ENCODE measurements at regions not wholly inside any gene's neighbourhood (a gene's known extent, or its start where the extent isn't known, plus 50 kb on each side); places are given as distances from the start of the nearest gene placed in this dataset.

DNA sequence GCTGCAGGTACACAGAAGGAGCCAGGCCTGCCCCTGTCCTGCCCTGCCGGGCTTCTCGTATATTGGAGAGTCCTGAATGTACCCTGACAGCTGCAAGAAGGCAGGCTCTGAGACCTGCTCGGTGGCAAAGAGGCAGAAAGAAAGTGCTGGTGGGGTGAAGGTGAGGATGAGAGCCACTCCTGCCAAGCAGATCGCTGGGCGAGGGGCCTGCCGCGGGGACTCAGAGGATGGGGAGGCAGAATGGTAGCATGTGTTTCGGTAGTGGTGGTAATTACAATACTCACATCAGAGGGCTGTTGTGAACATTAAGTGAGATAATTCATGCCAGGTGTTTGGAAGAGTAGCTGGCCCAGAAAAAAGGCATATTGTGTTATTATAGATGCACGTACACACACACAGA, 56.6 kb upstream of the SLC22A23 start:
- RAD21 ChIA-PET (ENCODE audit: unreplicated experiment), result no interaction called here
- DNase-seq (ENCODE audit: low read depth, low spot score) (no peak), FAIRE-seq (no peak), ATAC-seq (no peak)
- H2AFZ ChIP-seq (ENCODE audit: control insufficient read depth, low read depth, low read length), result no peak overlapping the region
- H4K20me1 ChIP-seq (ENCODE audit: control insufficient read depth, insufficient read depth), result no peaks in the 10 kb centered on the region
- no TSS peak for BruUV-seq (replicated peaks)
- intact Hi-C loops (cut with micrococcal nuclease; ENCODE audit: unreplicated experiment) (loop anchor here (5.0 kb wide), 1 partner anchor 236 kb away; no protein-coding TSS in a partner anchor), in situ Hi-C loops (cut with MboI) (no loop called here)
- CTCF ChIA-PET, result no interaction called here
- H3K79me2 ChIP-seq (ENCODE audit: control insufficient read depth, insufficient read depth, low read length), result no peaks in the 10 kb centered on the region
- H3K9ac ChIP-seq (ENCODE audit: control insufficient read depth, insufficient read depth, low read length), result no peak overlapping the region
- SMC1A ChIA-PET (ENCODE audit: uncharacterized antibody, unreplicated experiment), result interaction anchor here (0.8 kb wide), 1 partner anchor 16 kb away, joined by 3 read pairs; no protein-coding TSS in a partner anchor
- H3K9me3 ChIP-seq (replicated peaks; ENCODE audit: control insufficient read depth, insufficient read depth, low read length), result no peaks in the 10 kb centered on the region
- H3K27me3 ChIP-seq (replicated peaks in 1 of 2; ENCODE audit: control insufficient read depth in 2 of 2, insufficient read depth in 2 of 2, low read length in 1 of 2), result no peaks in the 10 kb centered on the region; a peak in 3 of 4 replicates
- H3K27ac ChIP-seq (ENCODE audit: control insufficient read depth, insufficient read depth), result no peak overlapping the region
- TF ChIP-seq NR2F1 (conservative IDR thresholded peaks at IDR 0.05) (no peak), ZNF24 (IDR thresholded peaks at IDR 0.05) (no peak), MXI1 (IDR thresholded peaks at IDR 0.05; ENCODE audit: low read depth, low read length) (no peak), RAD51 (IDR thresholded peaks at IDR 0.05) (no peak), SP1 (IDR thresholded peaks at IDR 0.05; ENCODE audit: low read depth, low read length) (no peak), ASH2L (IDR thresholded peaks at IDR 0.05; ENCODE audit: borderline replicate concordance, low read depth) (no peak), BRCA1 (IDR thresholded peaks at IDR 0.05; ENCODE audit: low read depth, low read length) (no peak), CREB1 (IDR thresholded peaks at IDR 0.05; ENCODE audit: low read depth) (no peak), EZH2 (IDR thresholded peaks at IDR 0.05; ENCODE audit: borderline replicate concordance, control insufficient read depth, low read depth, low read length) (no peak), NR2C2 (IDR thresholded peaks at IDR 0.05; ENCODE audit: borderline replicate concordance, control insufficient read depth, insufficient read length, low read depth) (no peak), BCL11A (IDR thresholded peaks at IDR 0.05; ENCODE audit: low read depth, low read length) (no peak), SMARCA5 (IDR thresholded peaks at IDR 0.05) (no peak), MTA3 (IDR thresholded peaks at IDR 0.05; ENCODE audit: borderline replicate concordance, low read length) (no peak), FOXK2 (IDR thresholded peaks at IDR 0.05) (no peak), PAX5 (IDR thresholded peaks at IDR 0.05; ENCODE audit: borderline replicate concordance, low read depth, low read length) (no peak), SMAD5 (IDR thresholded peaks at IDR 0.05; ENCODE audit: low read depth) (no peak), NFYB (IDR thresholded peaks at IDR 0.05; ENCODE audit: insufficient read depth, low read depth, low read length) (no peak)
- TF ChIP-seq, protein P1, sequence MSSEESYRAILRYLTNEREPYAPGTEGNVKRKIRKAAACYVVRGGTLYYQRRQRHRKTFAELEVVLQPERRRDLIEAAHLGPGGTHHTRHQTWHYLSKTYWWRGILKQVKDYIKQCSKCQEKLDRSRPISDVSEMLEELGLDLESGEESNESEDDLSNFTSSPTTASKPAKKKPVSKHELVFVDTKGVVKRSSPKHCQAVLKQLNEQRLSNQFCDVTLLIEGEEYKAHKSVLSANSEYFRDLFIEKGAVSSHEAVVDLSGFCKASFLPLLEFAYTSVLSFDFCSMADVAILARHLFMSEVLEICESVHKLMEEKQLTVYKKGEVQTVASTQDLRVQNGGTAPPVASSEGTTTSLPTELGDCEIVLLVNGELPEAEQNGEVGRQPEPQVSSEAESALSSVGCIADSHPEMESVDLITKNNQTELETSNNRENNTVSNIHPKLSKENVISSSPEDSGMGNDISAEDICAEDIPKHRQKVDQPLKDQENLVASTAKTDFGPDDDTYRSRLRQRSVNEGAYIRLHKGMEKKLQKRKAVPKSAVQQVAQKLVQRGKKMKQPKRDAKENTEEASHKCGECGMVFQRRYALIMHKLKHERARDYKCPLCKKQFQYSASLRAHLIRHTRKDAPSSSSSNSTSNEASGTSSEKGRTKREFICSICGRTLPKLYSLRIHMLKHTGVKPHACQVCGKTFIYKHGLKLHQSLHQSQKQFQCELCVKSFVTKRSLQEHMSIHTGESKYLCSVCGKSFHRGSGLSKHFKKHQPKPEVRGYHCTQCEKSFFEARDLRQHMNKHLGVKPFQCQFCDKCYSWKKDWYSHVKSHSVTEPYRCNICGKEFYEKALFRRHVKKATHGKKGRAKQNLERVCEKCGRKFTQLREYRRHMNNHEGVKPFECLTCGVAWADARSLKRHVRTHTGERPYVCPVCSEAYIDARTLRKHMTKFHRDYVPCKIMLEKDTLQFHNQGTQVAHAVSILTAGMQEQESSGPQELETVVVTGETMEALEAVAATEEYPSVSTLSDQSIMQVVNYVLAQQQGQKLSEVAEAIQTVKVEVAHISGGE (CRISPR knock-in tag; IDR thresholded peaks at IDR 0.05), result no peak
- H3K4me3 ChIP-seq, result no peak overlapping the region
- no peaks in the 10 kb centered on the region for H3K36me3 ChIP-seq (ENCODE audit: control insufficient read depth in 2 of 2, insufficient read depth in 2 of 2, low read length in 1 of 2)
- H3K4me2 ChIP-seq (ENCODE audit: control insufficient read depth, insufficient read depth), result no peak overlapping the region
- 63% methylated on average over 9 of the region's 9 CpGs for WGBS (ENCODE audit: insufficient coverage, insufficient replicate concordance, low lambda C conversion rate, missing lambda C conversion rate)
- POLR2A ChIA-PET, result no interaction called here
- H3K4me1 ChIP-seq (ENCODE audit: control insufficient read depth, insufficient read depth, low read length), result no peaks in the 10 kb centered on the region

Data from GM12878 (cell line).